Caki2 (cell line): ENCODE measurements at regions not wholly inside any gene's neighbourhood (a gene's known extent, or its start where the extent isn't known, plus 50 kb on each side); places are given as distances from the start of the nearest gene placed in this dataset.

ENCODE experiments used
- DNase-seq: peaks from one replicate; pipeline ENCODE4 v3.0.0-alpha.2; 2015; ENCODE audit warnings: low read depth
- in situ Hi-C: cut with HindIII; loops from 2 replicates; pipeline ENCODE4 v1.10.0; 2016; ENCODE audit warnings: low sequenced_read_pairs, low pct_unique_long_range_greater_than_20kb, mixed read lengths

- in situ Hi-C loops: no loop called here
- no peak for DNase-seq
Observed at GRCh38 chr21:35357041-35357780, 308.1 kb upstream of the RUNX1 start.

- no peak for DNase-seq
- in situ Hi-C loops: no loop called here
Observed at GRCh38 chr21:35354078-35354477, 305.0 kb upstream of the RUNX1 start.

- in situ Hi-C loops: no loop called here
Observed at GRCh38 chr21:35352793-35353192, 303.7 kb upstream of the RUNX1 start.

GRCh38 chr21:35352066-35352770, 303.1 kb upstream of the RUNX1 start:
- DNase-seq: peak; percentile 65
- in situ Hi-C loops: no loop called here

More at GRCh38 chr21:35352793-35353192, 303.7 kb upstream of the RUNX1 start:
- DNase-seq: no peak

- no peak for DNase-seq
- in situ Hi-C loops: no loop called here
Observed at GRCh38 chr21:35351434-35351833, 302.3 kb upstream of the RUNX1 start.

GRCh38 chr21:35350965-35351364, 301.9 kb upstream of the RUNX1 start:
- no peak for DNase-seq
- in situ Hi-C loops: no loop called here

- peak; percentile 87 for DNase-seq
- in situ Hi-C loops: no loop called here
Observed at GRCh38 chr21:35349376-35350080, 300.4 kb upstream of the RUNX1 start.

- in situ Hi-C loops: no loop called here
- DNase-seq: no peak
Observed at GRCh38 chr21:35348686-35349085, 299.6 kb upstream of the RUNX1 start.

GRCh38 chr21:35346697-35347096, 297.6 kb upstream of the RUNX1 start:
- in situ Hi-C loops: no loop called here
- no peak for DNase-seq

- DNase-seq: no peak
- in situ Hi-C loops: no loop called here
Observed at GRCh38 chr21:35345954-35346353, 296.9 kb upstream of the RUNX1 start.

- in situ Hi-C loops: no loop called here
- DNase-seq: no peak
Observed at GRCh38 chr21:35344582-35344981, 295.5 kb upstream of the RUNX1 start.

GRCh38 chr21:35343046-35343819, 294.1 kb upstream of the RUNX1 start:
- in situ Hi-C loops: no loop called here
- no peak for DNase-seq

- DNase-seq: no peak
- in situ Hi-C loops: no loop called here
Observed at GRCh38 chr21:35342440-35342839, 293.3 kb upstream of the RUNX1 start.

GRCh38 chr21:35340273-35340672, 291.2 kb upstream of the RUNX1 start:
- in situ Hi-C loops: no loop called here
- DNase-seq: no peak

GRCh38 chr21:35338881-35339632, 290.0 kb upstream of the RUNX1 start:
- DNase-seq: no peak
- in situ Hi-C loops: no loop called here

GRCh38 chr21:35338281-35338680, 289.2 kb upstream of the RUNX1 start:
- no peak for DNase-seq
- in situ Hi-C loops: no loop called here

- in situ Hi-C loops: no loop called here
Observed at GRCh38 chr21:35337573-35337972, 288.5 kb upstream of the RUNX1 start.

GRCh38 chr21:35336534-35336933, 287.4 kb upstream of the RUNX1 start:
- no peak for DNase-seq
- in situ Hi-C loops: no loop called here

More at GRCh38 chr21:35337573-35337972, 288.5 kb upstream of the RUNX1 start:
- DNase-seq: no peak
